HUES48 (cell line): ENCODE measurements at regions not wholly inside any gene's neighbourhood (a gene's known extent, or its start where the extent isn't known, plus 50 kb on each side); places are given as distances from the start of the nearest gene placed in this dataset.
"Not testable (repeated sequence)": the region's sequence is repeated elsewhere in the genome, so short reads cannot be mapped to it uniquely, and the experiment has no call there.

Source experiments
- H3K27ac ChIP-seq: one replicate; pipeline ENCODE4 v1.7.0; 2013; ENCODE audit warnings: low read depth, low read length, inconsistent platforms
- H3K27me3 ChIP-seq: 2 replicates; pipeline ENCODE4 v1.6.1; 2013; ENCODE audit warnings: mild to moderate bottlenecking, low read length; ENCODE audit not compliant: control insufficient read depth, insufficient read depth
- H3K36me3 ChIP-seq: 2 replicates; pipeline ENCODE4 v1.6.1; 2013; ENCODE audit warnings: low read length; ENCODE audit not compliant: control insufficient read depth, insufficient read depth
- H3K4me1 ChIP-seq: 2 replicates; pipeline ENCODE4 v1.6.1; 2013; ENCODE audit warnings: mild to moderate bottlenecking, low read length; ENCODE audit not compliant: control insufficient read depth, insufficient read depth
- H3K4me3 ChIP-seq: 2 replicates; pipeline ENCODE4 v1.5.1; 2013; ENCODE audit warnings: mild to moderate bottlenecking, low read depth, low read length
- H3K9ac ChIP-seq: 2 replicates; pipeline ENCODE4 v1.6.1; 2013; ENCODE audit warnings: mild to moderate bottlenecking, low read depth, low read length, moderate library complexity
- H3K9me3 ChIP-seq: 2 replicates; pipeline ENCODE4 v1.6.1; 2013; ENCODE audit warnings: low read length; ENCODE audit not compliant: control insufficient read depth, insufficient read depth

DNA sequence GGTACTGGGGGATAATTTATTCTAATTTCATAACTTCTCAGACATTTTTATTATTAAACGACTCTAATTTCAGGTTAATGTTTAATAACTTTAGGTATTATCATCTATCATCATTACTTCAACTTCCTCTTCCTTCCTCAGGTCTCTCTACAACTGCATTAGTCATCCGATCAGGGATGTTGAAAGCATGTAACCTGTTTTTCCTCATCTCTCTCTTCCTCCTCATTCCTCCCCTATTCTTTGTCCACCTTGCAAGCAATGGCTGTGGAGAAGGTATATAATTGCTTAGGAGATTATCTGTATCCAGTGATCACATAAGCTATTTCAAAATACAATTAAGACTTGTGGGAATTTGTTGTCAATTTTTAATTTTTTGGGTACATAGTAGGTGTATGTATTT lies 632.6 kb upstream of the DIAPH2 start:
- Histone ChIP-seq H3K9ac (no peak overlapping the region), H3K4me3 (no peak overlapping the region), H3K27me3 (no peaks in the 10 kb centered on the region), H3K27ac (no peak overlapping the region), H3K9me3 (0 out of 2 replicates have a peak, but pooled peaks cover 4% of the 10 kb centered on the region), H3K36me3 (no peaks in the 10 kb centered on the region), H3K4me1 (no peaks in the 10 kb centered on the region)

DNA sequence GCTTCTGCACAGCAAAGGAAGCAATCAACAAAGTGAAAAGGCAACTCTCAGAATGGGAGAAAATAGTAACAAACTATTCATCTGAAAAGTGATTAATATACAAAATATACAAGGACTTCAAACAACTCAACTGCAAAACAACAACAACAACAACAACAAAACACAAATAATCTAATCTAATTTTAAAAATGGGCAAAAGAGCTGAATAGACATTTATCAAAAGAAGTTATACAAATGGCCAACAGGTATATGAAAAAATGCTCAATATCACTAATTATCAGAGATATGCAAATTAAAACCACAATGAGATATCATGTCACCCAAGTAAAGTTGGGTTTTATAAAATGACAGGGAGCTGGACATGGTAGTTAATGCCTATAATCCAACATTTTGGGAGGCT lies 602.8 kb upstream of the DIAPH2 start:
- Histone ChIP-seq H3K9ac (no peak overlapping the region), H3K27ac (no peak overlapping the region), H3K4me3 (no peak overlapping the region), H3K4me1 (no peaks in the 10 kb centered on the region), H3K36me3 (no peaks in the 10 kb centered on the region), H3K27me3 (no peaks in the 10 kb centered on the region), H3K9me3 (no peaks in the 10 kb centered on the region)

- H3K36me3 ChIP-seq: no peaks in the 10 kb centered on the region
- peaks cover 25% of the 10 kb centered on the region for H3K4me1 ChIP-seq
- no peak overlapping the region; the same call in 1 of the 2 replicates for H3K4me3 ChIP-seq
- H3K9ac ChIP-seq: no peak overlapping the region
- no peak overlapping the region for H3K27ac ChIP-seq
- H3K9me3 ChIP-seq: no peaks in the 10 kb centered on the region
- H3K27me3 ChIP-seq: no peaks in the 10 kb centered on the region
These were observed 590.0 kb upstream of the DIAPH2 start for GRCh38 chrX:96094616-96095015.

DNA sequence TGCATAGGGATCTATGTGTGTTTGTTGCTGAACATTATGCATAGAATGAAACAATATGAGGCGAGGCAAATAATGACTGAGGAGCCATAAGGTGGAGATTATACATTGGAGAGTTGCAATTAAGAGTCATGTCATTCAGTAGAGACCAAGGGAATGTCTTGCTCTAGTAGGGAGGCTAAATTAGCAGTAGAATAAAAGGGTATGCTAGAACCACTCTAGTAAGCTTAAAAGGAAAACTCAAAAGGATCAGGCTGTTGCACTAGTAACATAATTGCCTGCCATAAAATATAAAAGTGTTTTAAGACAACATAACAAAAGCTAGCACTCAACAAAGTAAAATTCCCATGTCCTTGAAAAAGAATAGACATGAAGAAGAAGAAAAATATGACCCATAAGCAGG lies 586.2 kb upstream of the DIAPH2 start:
- Histone ChIP-seq H3K4me3 (no peak overlapping the region), H3K27me3 (no peaks in the 10 kb centered on the region), H3K27ac (no peak overlapping the region), H3K36me3 (no peaks in the 10 kb centered on the region), H3K9ac (no peak overlapping the region), H3K9me3 (no peaks in the 10 kb centered on the region), H3K4me1 (peaks cover 25% of the 10 kb centered on the region)

DNA sequence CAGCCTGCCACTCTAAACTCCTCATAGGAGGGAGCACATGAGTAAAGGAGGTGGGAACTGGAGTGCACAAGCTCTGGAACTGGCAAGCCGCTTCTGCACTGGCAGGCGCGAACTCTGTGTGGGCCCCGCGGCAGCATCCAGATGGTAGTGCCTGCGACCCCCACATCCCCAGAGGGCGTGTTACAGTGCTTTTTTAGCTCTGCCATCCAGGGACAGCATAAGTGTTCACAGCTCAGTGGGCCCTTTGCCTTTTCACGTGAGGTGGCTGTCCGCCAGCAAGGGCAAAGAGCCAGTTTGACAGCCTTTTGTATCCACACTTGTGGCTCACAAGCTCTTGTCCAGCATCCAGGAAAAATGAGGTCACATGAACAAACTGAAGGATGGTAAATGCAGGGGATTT lies 581.6 kb upstream of the DIAPH2 start:
- H3K27ac ChIP-seq: no peak overlapping the region
- H3K36me3 ChIP-seq: no peaks in the 10 kb centered on the region
- no peaks in the 10 kb centered on the region for H3K27me3 ChIP-seq
- no peaks in the 10 kb centered on the region for H3K9me3 ChIP-seq
- H3K4me3 ChIP-seq: no peak overlapping the region
- H3K4me1 ChIP-seq: no peaks in the 10 kb centered on the region
- H3K9ac ChIP-seq: no peak overlapping the region

- H3K36me3 ChIP-seq: no peaks in the 10 kb centered on the region
- H3K9ac ChIP-seq: no peak overlapping the region
- H3K4me1 ChIP-seq: no peaks in the 10 kb centered on the region
- no peak overlapping the region for H3K27ac ChIP-seq
- H3K4me3 ChIP-seq: no peak overlapping the region
- peaks cover 2% of the 10 kb centered on the region; the same call in 1 of the 2 replicates for H3K9me3 ChIP-seq
- peaks cover 2% of the 10 kb centered on the region for H3K27me3 ChIP-seq
These were observed 572.0 kb upstream of the DIAPH2 start for GRCh38 chrX:96112689-96113088.

DNA sequence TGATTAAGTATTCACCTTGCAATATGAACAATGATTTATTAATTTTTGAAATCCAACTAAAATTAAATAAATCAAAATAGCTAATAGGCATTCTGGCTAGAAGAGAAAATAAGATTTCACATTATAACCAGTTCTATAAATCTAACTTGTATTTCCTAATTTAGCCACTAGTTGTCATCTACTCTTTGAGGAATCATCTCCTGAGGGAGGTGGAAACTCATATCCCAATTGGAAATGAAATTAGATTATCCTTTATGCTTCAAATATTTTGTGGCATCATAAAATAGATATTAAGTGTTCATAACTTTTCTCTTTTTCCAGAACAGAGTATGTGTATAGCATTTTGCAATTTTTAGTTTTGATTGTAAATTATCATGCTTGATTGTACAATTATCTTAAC lies 558.5 kb upstream of the DIAPH2 start:
- Histone ChIP-seq H3K4me3 (no peak overlapping the region), H3K36me3 (no peaks in the 10 kb centered on the region)

DNA sequence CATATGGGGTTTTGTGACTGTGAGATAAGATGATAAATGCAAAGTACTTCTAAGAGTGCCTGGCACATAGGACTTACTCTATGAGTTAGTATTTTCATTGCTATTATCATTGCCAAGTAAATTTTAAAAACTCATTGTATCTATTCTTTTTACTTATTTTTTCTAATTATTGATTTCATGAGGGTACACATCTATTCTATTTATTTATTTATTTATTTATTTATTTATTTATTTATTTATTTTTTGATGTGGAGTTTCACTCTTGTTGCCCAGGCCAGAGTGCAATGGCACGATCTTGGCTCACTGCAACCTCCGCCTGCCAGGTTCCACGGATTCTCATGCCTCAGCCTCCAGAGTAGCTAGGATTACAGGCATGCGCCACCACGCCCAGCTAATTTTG lies 556.6 kb upstream of the DIAPH2 start:
- H3K4me3 ChIP-seq, H3K4me1 ChIP-seq, H3K36me3 ChIP-seq, H3K27me3 ChIP-seq, H3K9ac ChIP-seq, H3K9me3 ChIP-seq, H3K27ac ChIP-seq: not testable (repeated sequence)

More for the DNA sequence above, 558.5 kb upstream of the DIAPH2 start:
- H3K4me1 ChIP-seq: no peaks in the 10 kb centered on the region
- no peaks in the 10 kb centered on the region for H3K9me3 ChIP-seq
- H3K9ac ChIP-seq: no peak overlapping the region
- H3K27ac ChIP-seq: no peak overlapping the region
- H3K27me3 ChIP-seq: no peaks in the 10 kb centered on the region

DNA sequence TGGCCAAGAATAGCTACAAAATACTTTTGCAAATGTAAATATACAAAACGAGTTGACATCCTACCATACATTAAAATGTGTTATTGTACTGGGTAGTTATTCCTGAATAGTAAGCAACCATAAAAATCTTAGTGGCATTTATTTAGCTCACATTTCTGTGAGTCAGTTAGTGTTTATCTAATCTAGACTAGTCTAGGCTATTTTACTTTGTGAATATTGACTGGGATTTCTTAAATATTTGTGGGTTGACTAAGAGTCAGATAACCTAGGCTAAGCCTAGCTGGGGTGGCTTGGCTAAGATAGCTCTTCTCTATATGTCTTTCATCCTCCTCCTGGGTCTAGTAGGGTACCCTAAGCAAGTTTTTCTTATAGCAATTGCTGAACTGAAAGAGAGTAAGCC lies 543.8 kb upstream of the DIAPH2 start:
- Histone ChIP-seq H3K9me3 (no peaks in the 10 kb centered on the region), H3K4me3 (no peak overlapping the region), H3K36me3 (no peaks in the 10 kb centered on the region), H3K27me3 (no peaks in the 10 kb centered on the region), H3K27ac (no peak overlapping the region), H3K4me1 (no peaks in the 10 kb centered on the region), H3K9ac (no peak overlapping the region)

DNA sequence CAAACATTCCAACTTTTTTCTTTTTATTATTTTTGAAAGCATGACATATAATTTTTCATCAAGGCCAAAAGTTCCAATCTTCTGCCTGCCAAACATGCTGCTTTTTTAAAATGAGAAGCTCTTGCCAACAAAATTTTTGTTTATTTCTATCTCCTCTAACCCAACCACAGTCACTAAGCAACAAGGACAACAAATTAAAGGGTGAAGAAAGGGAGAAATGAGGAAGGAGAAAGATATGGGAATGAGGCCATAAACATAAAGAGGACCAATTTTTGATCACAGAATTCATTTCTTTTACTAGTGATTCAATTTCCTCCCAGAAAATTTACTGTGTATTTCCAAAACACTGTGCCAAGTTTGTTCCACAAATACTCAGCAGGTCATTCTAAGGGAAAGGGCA lies 537.0 kb upstream of the DIAPH2 start:
- no peak overlapping the region for H3K9ac ChIP-seq
- H3K36me3 ChIP-seq: no peaks in the 10 kb centered on the region
- H3K27me3 ChIP-seq: no peaks in the 10 kb centered on the region
- no peak overlapping the region for H3K27ac ChIP-seq
- H3K9me3 ChIP-seq: no peaks in the 10 kb centered on the region
- no peak overlapping the region for H3K4me3 ChIP-seq
- H3K4me1 ChIP-seq: no peaks in the 10 kb centered on the region

- no peaks in the 10 kb centered on the region for H3K36me3 ChIP-seq
- H3K4me3 ChIP-seq: no peak overlapping the region
- no peaks in the 10 kb centered on the region for H3K27me3 ChIP-seq
- H3K27ac ChIP-seq: no peak overlapping the region
- H3K9me3 ChIP-seq: no peaks in the 10 kb centered on the region
- no peak overlapping the region for H3K9ac ChIP-seq
- no peaks in the 10 kb centered on the region for H3K4me1 ChIP-seq
These were observed 514.0 kb upstream of the DIAPH2 start for GRCh38 chrX:96170626-96171025.

GRCh38 chrX:96176921-96177320 lies 507.7 kb upstream of the DIAPH2 start:
- Histone ChIP-seq H3K4me3 (no peak overlapping the region), H3K9ac (no peak overlapping the region), H3K9me3 (no peaks in the 10 kb centered on the region), H3K27ac (no peak overlapping the region), H3K36me3 (no peaks in the 10 kb centered on the region), H3K4me1 (peaks cover 12% of the 10 kb centered on the region), H3K27me3 (no peaks in the 10 kb centered on the region)
